Erythroblast (primary cell): ENCODE measurements at regions not wholly inside any gene's neighbourhood (a gene's known extent, or its start where the extent isn't known, plus 50 kb on each side); places are given as distances from the start of the nearest gene placed in this dataset.

Experiments used
- GATA1 ChIP-seq: IDR thresholded peaks from 2 replicates; pipeline ENCODE4 v1.6.1; 2011; ENCODE audit warnings: low read depth, mild to moderate bottlenecking, control low read depth, low read length, moderate library complexity
- POLR2A ChIP-seq: IDR thresholded peaks from 2 replicates; pipeline ENCODE4 v1.6.1; 2011; ENCODE audit warnings: mild to moderate bottlenecking, low read length

- TF ChIP-seq POLR2A (no peak), GATA1 (no peak)
Measured at GRCh38 chr4:11675051-11675800, 246.5 kb upstream of the HS3ST1 start.
